IPS DF 6.9 (cell line): ENCODE measurements at regions not wholly inside any gene's neighbourhood (a gene's known extent, or its start where the extent isn't known, plus 50 kb on each side); places are given as distances from the start of the nearest gene placed in this dataset.
"Not testable (repeated sequence)": the region's sequence is repeated elsewhere in the genome, so short reads cannot be mapped to it uniquely, and the experiment has no call there.

Experiments
- DNase-seq: peaks from one replicate; pipeline ENCODE4 v3.0.0-alpha.2; 2013; ENCODE audit warnings: low read depth, low spot score
- H3K27ac ChIP-seq: one replicate; pipeline ENCODE4 v1.5.1; 2013; ENCODE audit warnings: low read length, control low read depth
- H3K27me3 ChIP-seq: 2 replicates; pipeline ENCODE4 v1.6.1; 2013; ENCODE audit warnings: mild to moderate bottlenecking, low read length; ENCODE audit not compliant: control insufficient read depth, insufficient read depth
- H3K36me3 ChIP-seq: 2 replicates; pipeline ENCODE4 v1.6.1; 2013; ENCODE audit warnings: low read length; ENCODE audit not compliant: control insufficient read depth, insufficient read depth
- H3K4me1 ChIP-seq: 2 replicates; pipeline ENCODE4 v1.6.1; 2013; ENCODE audit warnings: low read length; ENCODE audit not compliant: control insufficient read depth, insufficient read depth
- H3K4me3 ChIP-seq: 2 replicates; pipeline ENCODE4 v1.5.1; 2013; ENCODE audit warnings: mild to moderate bottlenecking, low read length
- H3K9me3 ChIP-seq: 2 replicates; pipeline ENCODE4 v1.6.1; 2013; ENCODE audit warnings: low read length, inconsistent platforms; ENCODE audit not compliant: control insufficient read depth, insufficient read depth
- WGBS: extraction: QIAGEN DNeasy Blood & Tissue Kit; methylation state at CpG from one replicate; pipeline ENCODE4 v1.1.7; 2013; ENCODE audit warnings: mixed read lengths, missing lambda C conversion rate; ENCODE audit not compliant: insufficient read length, insufficient coverage; 5-methylcytosine and 5-hydroxymethylcytosine counted together

- Histone ChIP-seq H3K27me3 (no peaks in the 10 kb centered on the region), H3K4me3 (no peak overlapping the region), H3K4me1 (peaks cover 2% of the 10 kb centered on the region; the same call in 1 of the 2 replicates), H3K27ac (no peak overlapping the region), H3K36me3 (no peaks in the 10 kb centered on the region), H3K9me3 (no peaks in the 10 kb centered on the region)
- WGBS, result no CpG with 5 or more reads among the region's 3 CpGs
- DNase-seq, result no peak
Observed at GRCh38 chr12:89877136-89877535, 168.5 kb upstream of the ATP2B1 start.

DNA sequence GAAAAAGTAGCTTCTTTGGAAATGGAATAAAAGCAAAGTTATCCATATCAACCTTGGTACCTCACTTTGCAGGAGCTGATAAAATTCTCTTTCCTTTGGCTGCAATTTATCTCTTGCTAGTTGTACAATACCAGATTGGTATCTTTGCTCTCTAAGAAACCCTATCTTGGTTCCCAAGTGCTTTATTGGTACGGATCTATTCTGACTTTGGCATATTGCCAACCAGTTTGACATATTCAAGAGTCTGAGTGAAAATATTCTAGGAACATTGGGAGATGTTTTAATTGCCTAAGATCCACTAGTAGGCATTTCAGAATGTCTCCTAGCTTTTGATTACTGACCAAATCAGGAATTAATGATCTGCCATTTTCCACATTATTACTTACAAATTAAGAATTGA is 167.2 kb upstream of the ATP2B1 start:
- no peak overlapping the region for H3K4me3 ChIP-seq
- H3K36me3 ChIP-seq, result no peaks in the 10 kb centered on the region
- H3K4me1 ChIP-seq, result peaks cover 2% of the 10 kb centered on the region; the same call in 1 of the 2 replicates
- no peak for DNase-seq
- no peaks in the 10 kb centered on the region for H3K27me3 ChIP-seq
- H3K27ac ChIP-seq, result no peak overlapping the region
- no CpG with 5 or more reads among the region's 1 CpG for WGBS
- no peaks in the 10 kb centered on the region for H3K9me3 ChIP-seq

DNA sequence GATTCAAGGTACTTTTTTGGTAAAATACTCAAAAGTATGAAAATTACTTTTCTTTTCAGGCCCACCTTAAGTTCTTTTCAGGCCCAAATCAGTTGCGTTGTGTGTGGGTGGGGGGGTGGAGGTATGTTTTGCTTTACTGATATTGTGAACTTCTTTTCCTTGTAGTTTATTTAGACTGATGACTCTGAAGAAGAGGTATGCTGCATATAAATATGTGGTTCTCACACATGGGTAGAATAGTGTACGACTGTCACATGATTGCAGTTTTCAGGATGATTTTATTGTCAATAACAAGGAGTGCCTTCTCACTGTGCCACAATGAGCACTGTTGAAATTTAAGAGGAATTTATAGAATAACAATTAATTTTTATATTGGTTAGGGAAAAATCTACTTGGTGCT is 166.6 kb upstream of the ATP2B1 start:
- Histone ChIP-seq H3K9me3 (no peaks in the 10 kb centered on the region), H3K4me1 (no peaks in the 10 kb centered on the region), H3K4me3 (no peak overlapping the region), H3K27me3 (no peaks in the 10 kb centered on the region), H3K27ac (no peak overlapping the region), H3K36me3 (no peaks in the 10 kb centered on the region)
- WGBS, result no CpG with 5 or more reads among the region's 2 CpGs
- no peak for DNase-seq

DNA sequence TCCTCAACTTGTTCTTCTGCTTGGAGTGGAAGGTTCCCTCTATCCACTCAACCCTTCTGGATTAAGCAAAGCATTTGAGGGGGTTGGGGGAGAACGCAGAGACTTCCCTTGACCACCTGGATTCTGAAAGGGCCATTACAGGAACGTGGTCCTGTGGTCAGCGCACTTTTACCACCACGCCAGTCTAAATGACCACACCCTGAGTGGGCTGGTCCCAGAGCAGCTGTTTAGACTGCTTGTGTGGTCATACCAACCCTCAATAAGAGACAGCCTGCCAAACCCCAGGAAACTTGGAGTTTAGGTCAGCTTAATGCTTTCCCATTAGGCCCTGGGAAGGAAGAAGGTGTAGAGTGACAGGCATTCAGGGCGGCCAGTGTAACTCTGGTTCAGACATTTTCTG is 165.5 kb upstream of the ATP2B1 start:
- H3K9me3 ChIP-seq, result no peaks in the 10 kb centered on the region
- H3K4me3 ChIP-seq, result no peak overlapping the region
- H3K36me3 ChIP-seq, result no peaks in the 10 kb centered on the region
- no CpG with 5 or more reads among the region's 5 CpGs for WGBS
- H3K4me1 ChIP-seq, result no peaks in the 10 kb centered on the region
- DNase-seq, result no peak
- H3K27me3 ChIP-seq, result no peaks in the 10 kb centered on the region
- no peak overlapping the region for H3K27ac ChIP-seq

DNA sequence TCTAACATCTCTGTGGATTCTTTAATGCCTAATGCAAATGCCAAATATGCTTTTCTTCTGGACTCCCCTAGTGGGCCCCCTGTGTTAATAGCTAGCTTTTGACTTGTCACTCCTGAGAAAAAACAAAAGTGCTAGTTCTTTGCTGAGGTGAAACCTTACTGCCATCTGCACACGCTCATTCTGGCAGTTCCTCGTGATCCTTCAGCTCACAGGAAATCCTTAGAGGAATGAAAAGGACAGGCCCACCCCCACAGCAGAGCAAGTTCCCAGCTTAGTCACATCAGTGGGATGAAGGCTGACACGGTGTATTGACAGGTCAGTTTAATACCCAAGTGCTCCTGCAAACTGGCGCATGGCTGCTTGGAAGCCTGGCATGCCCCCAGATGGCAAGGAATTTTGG is 165.1 kb upstream of the ATP2B1 start:
- DNase-seq, result no peak
- H3K27me3 ChIP-seq, result no peaks in the 10 kb centered on the region
- no peaks in the 10 kb centered on the region for H3K4me1 ChIP-seq
- H3K36me3 ChIP-seq, result no peaks in the 10 kb centered on the region
- no CpG with 5 or more reads among the region's 4 CpGs for WGBS
- no peak overlapping the region for H3K27ac ChIP-seq
- no peaks in the 10 kb centered on the region for H3K9me3 ChIP-seq
- H3K4me3 ChIP-seq, result no peak overlapping the region

GRCh38 chr12:89872922-89873630 is 164.4 kb upstream of the ATP2B1 start:
- Histone ChIP-seq H3K36me3 (no peaks in the 10 kb centered on the region), H3K27ac (no peak overlapping the region), H3K4me1 (no peaks in the 10 kb centered on the region), H3K4me3 (no peak overlapping the region), H3K9me3 (no peaks in the 10 kb centered on the region), H3K27me3 (no peaks in the 10 kb centered on the region)
- no peak for DNase-seq
- WGBS, result no CpG with 5 or more reads among the region's 6 CpGs

GRCh38 chr12:89870413-89871184 is 162.0 kb upstream of the ATP2B1 start:
- no peak for DNase-seq
- Histone ChIP-seq H3K4me1 (no peaks in the 10 kb centered on the region), H3K4me3 (no peak overlapping the region), H3K27me3 (peaks cover under 1% of the 10 kb centered on the region; the same call in 1 of the 2 replicates), H3K27ac (no peak overlapping the region), H3K9me3 (no peaks in the 10 kb centered on the region), H3K36me3 (no peaks in the 10 kb centered on the region)
- no CpG with 5 or more reads among the region's 6 CpGs for WGBS

- not testable (repeated sequence) for H3K4me1 ChIP-seq, H3K27ac ChIP-seq, H3K27me3 ChIP-seq, H3K4me3 ChIP-seq, H3K9me3 ChIP-seq, H3K36me3 ChIP-seq, DNase-seq
- WGBS, result no CpG with 5 or more reads among the region's 23 CpGs
Observed at GRCh38 chr12:89867611-89868010, 159.0 kb upstream of the ATP2B1 start.

DNA sequence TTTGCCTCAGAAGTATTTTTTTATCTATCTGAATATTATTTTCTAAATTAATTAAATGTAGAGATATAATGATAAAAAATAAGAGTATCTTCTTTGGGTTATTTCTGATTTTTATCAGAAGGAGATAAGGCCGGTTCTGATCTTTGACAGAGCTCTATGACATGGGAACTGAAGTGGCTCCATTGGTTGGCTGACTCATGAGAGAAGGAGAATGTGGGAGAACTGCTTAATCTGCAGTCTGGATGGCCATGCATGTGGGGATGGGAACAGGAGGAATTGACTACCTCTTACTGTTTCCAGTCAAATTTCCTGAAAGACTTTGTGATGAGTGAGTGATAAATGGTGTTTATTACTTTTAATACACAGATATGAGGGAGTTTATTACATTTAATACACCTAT is 155.8 kb upstream of the ATP2B1 start:
- Histone ChIP-seq H3K27ac (no peak overlapping the region), H3K9me3 (no peaks in the 10 kb centered on the region), H3K4me3 (no peak overlapping the region), H3K27me3 (peaks cover 11% of the 10 kb centered on the region; the same call in 1 of the 2 replicates), H3K36me3 (no peaks in the 10 kb centered on the region), H3K4me1 (no peaks in the 10 kb centered on the region)
- no peak for DNase-seq
- 100% methylated on average over 1 of the region's 1 CpG for WGBS

GRCh38 chr12:89863968-89864367 is 155.3 kb upstream of the ATP2B1 start:
- no peaks in the 10 kb centered on the region for H3K4me1 ChIP-seq
- no peak overlapping the region for H3K27ac ChIP-seq
- H3K4me3 ChIP-seq, result no peak overlapping the region
- DNase-seq, result no peak
- no peaks in the 10 kb centered on the region for H3K36me3 ChIP-seq
- no peaks in the 10 kb centered on the region for H3K9me3 ChIP-seq
- H3K27me3 ChIP-seq, result peaks cover 11% of the 10 kb centered on the region; the same call in 1 of the 2 replicates
